Peyer's patch (tissue), 4 donors: ENCODE measurements at regions not wholly inside any gene's neighbourhood (a gene's known extent, or its start where the extent isn't known, plus 50 kb on each side); places are given as distances from the start of the nearest gene placed in this dataset.

ENCODE experiments used
- CTCF ChIP-seq, 6 experiments: fragments of 450-650 bp in 4 of 6; fragments of 200-600 bp in 2 of 6; sonication (generic) in 1 of 6; IDR thresholded peaks; one replicate each; pipeline ENCODE4 v1.5.1; 2017 to 2019; ENCODE audit warnings: antibody characterized with exemption in 6 of 6, mild to moderate bottlenecking in 3 of 6, moderate library complexity in 1 of 6
- POLR2A ChIP-seq, 2 donors: fragments of 450-650 bp; IDR thresholded peaks; one replicate each; pipeline ENCODE4 v1.5.1; 2017; ENCODE audit warnings: antibody characterized with exemption in 2 of 2, mild to moderate bottlenecking in 2 of 2, moderate library complexity in 2 of 2

- TF ChIP-seq CTCF (IDR thresholded peaks at IDR 0.05) (no peak), POLR2A (IDR thresholded peaks at IDR 0.05) (no peak)
Measured at GRCh38 chr6:128710315-128710714, 172.6 kb upstream of the LAMA2 start.
